ENCODE measurements at regions not wholly inside any gene's neighbourhood (a gene's known extent, or its start where the extent isn't known, plus 50 kb on each side); places are given as distances from the start of the nearest gene placed in this dataset.
"Not testable (repeated sequence)": the region's sequence is repeated elsewhere in the genome, so short reads cannot be mapped to it uniquely, and the experiment has no call there.

- not testable (repeated sequence) for TF ChIP-seq CTCF, POLR2A, POLR2AphosphoS5 (IDR thresholded peaks at IDR 0.05)
Observed at GRCh38 chr21:28563933-28564332, 428.7 kb downstream of the LTN1 start.
